GM12878 (cell line): ENCODE measurements at regions not wholly inside any gene's neighbourhood (a gene's known extent, or its start where the extent isn't known, plus 50 kb on each side); places are given as distances from the start of the nearest gene placed in this dataset.

Experiments
- ATAC-seq: fragments of 200-7000 bp; cut with Tn5 transposase; 3 replicates; pipeline ENCODE4 v1.9.1; 2020; ENCODE audit warnings: mild to moderate bottlenecking, moderate library complexity
- BruUV-seq: library from RNA; stranded (reverse); fragments of 400-500 nt; replicated peaks from 2 replicates; lab custom pipeline; 2021; lab: Mats Ljungman, UMichigan
- CTCF ChIA-PET: fragments of 300-600 bp; sonication (Branson Sonifier 250); formaldehyde crosslinking; extraction: SDS; loops from one replicate; lab custom pipeline; 2021; ENCODE audit warnings: inconsistent platforms; lab: Yijun Ruan, JAX
- POLR2A ChIA-PET: fragments of 350-600 bp; formaldehyde crosslinking; extraction: SDS; loops from one replicate; lab custom pipeline; 2021; ENCODE audit warnings: inconsistent platforms; lab: Charles Lee
- RAD21 ChIA-PET: fragments of 300-600 bp; sonication (Branson Sonifier 250); formaldehyde crosslinking; loops from one replicate; lab custom pipeline; 2023; ENCODE audit warnings: antibody characterized with exemption; ENCODE audit not compliant: unreplicated experiment; lab: Charles Lee
- SMC1A ChIA-PET: fragments of 300-600 bp; sonication (Branson Sonifier 250); formaldehyde crosslinking; loops from one replicate; lab custom pipeline; 2023; ENCODE audit not compliant: unreplicated experiment, uncharacterized antibody; lab: Charles Lee
- DNase-seq: peaks from one replicate; pipeline ENCODE4 v3.0.0-alpha.2; 2011; ENCODE audit warnings: low read depth, low spot score
- FAIRE-seq: peaks from 3 replicates; lab custom pipeline; 2011; peaks lifted over from hg19 to GRCh38; lab: Jason Lieb, UNC
- H2AFZ ChIP-seq: 2 replicates; pipeline ENCODE4 v1.6.0; 2011; ENCODE audit warnings: low read depth, low read length, control low read depth; ENCODE audit not compliant: control insufficient read depth
- H3K27ac ChIP-seq: 2 replicates; pipeline ENCODE4 v1.5.1; 2011; ENCODE audit warnings: control low read depth; ENCODE audit not compliant: control insufficient read depth, insufficient read depth
- H3K27me3 ChIP-seq, 2 experiments: replicated peaks in 1 of 2; 2 replicates each; pipeline versions ENCODE4 v1.6.0 to v1.6.1; 2011; ENCODE audit warnings: low read length in 1 of 2; ENCODE audit not compliant: control insufficient read depth in 2 of 2, insufficient read depth in 2 of 2
- H3K36me3 ChIP-seq, 2 experiments: 2 replicates each; pipeline ENCODE4 v1.5.1; 2011; ENCODE audit warnings: low read length in 1 of 2; ENCODE audit not compliant: control insufficient read depth in 2 of 2, insufficient read depth in 2 of 2
- H3K4me1 ChIP-seq: 2 replicates; pipeline ENCODE4 v1.6.1; 2011; ENCODE audit warnings: mild to moderate bottlenecking, low read length, moderate library complexity, mixed read lengths; ENCODE audit not compliant: control insufficient read depth, insufficient read depth
- H3K4me2 ChIP-seq: 2 replicates; pipeline ENCODE4 v1.6.0; 2011; ENCODE audit warnings: control low read depth; ENCODE audit not compliant: control insufficient read depth, insufficient read depth
- H3K4me3 ChIP-seq: fragments of 200-600 bp; sonication (generic); 2 replicates; pipeline ENCODE4 v1.5.1; 2016
- H3K79me2 ChIP-seq: 2 replicates; pipeline ENCODE4 v1.6.0; 2011; ENCODE audit warnings: low read length; ENCODE audit not compliant: control insufficient read depth, insufficient read depth
- H3K9ac ChIP-seq: 2 replicates; pipeline ENCODE4 v1.8.0; 2011; ENCODE audit warnings: low read length, control low read depth, mixed read lengths; ENCODE audit not compliant: control insufficient read depth, insufficient read depth
- H3K9me3 ChIP-seq: replicated peaks from 3 replicates; pipeline ENCODE4 v1.5.1; 2011; ENCODE audit warnings: mild to moderate bottlenecking, low read length; ENCODE audit not compliant: control insufficient read depth, insufficient read depth
- H4K20me1 ChIP-seq: 2 replicates; pipeline ENCODE4 v1.6.0; 2011; ENCODE audit not compliant: control insufficient read depth, insufficient read depth
- BRCA1 ChIP-seq: IDR thresholded peaks from 2 replicates; pipeline ENCODE4 v1.6.1; 2011; ENCODE audit warnings: low read depth, low read length, improper control_type of control experiment
- CHD4 ChIP-seq: fragments of 200-600 bp; sonication (generic); IDR thresholded peaks from 2 replicates; pipeline ENCODE4 v1.6.1; 2016; ENCODE audit warnings: mild to moderate bottlenecking
- IRF3 ChIP-seq: fragments of 450-650 bp; IDR thresholded peaks from 2 replicates; pipeline ENCODE4 v1.6.1; 2014; ENCODE audit warnings: mild to moderate bottlenecking
- MEF2B ChIP-seq: fragments of 450-650 bp; IDR thresholded peaks from 2 replicates; pipeline ENCODE4 v1.6.1; 2018; ENCODE audit warnings: mild to moderate bottlenecking, moderate library complexity; ENCODE audit not compliant: partially characterized antibody, poor library complexity, severe bottlenecking
- MYC ChIP-seq: IDR thresholded peaks from 2 replicates; pipeline ENCODE4 v1.6.1; 2011; ENCODE audit warnings: mild to moderate bottlenecking, low read length, moderate library complexity, inconsistent platforms; ENCODE audit not compliant: insufficient read depth, insufficient replicate concordance, insufficient read length, severe bottlenecking
- POLR2AphosphoS2 ChIP-seq: IDR thresholded peaks from 2 replicates; pipeline ENCODE4 v1.6.1; 2011; ENCODE audit warnings: low read depth, mild to moderate bottlenecking, low read length, improper control_type of control experiment, moderate library complexity
- WGBS: methylation state at CpG from one replicate; pipeline ENCODE4 v1.1.6; 2016; ENCODE audit warnings: low lambda C conversion rate; ENCODE audit not compliant: insufficient replicate concordance, insufficient coverage; ENCODE audit errors: missing lambda C conversion rate; 5-methylcytosine and 5-hydroxymethylcytosine counted together
- in situ Hi-C: fragments of 300-500 bp; cut with MboI; formaldehyde crosslinking; loops from 9 replicates; pipeline ENCODE4 v1.14.3; 2018; ENCODE audit warnings: mixed read lengths
- intact Hi-C: fragments of 100-400 bp; cut with micrococcal nuclease; formaldehyde crosslinking; loops from one replicate; pipeline ENCODE4 v1.14.2; 2022; ENCODE audit not compliant: unreplicated experiment
- TF ChIP-seq, protein P1 (sequence below): fragments of 450-650 bp; IDR thresholded peaks from 2 replicates; pipeline ENCODE4 v1.6.1; 2017; ENCODE audit warnings: antibody characterized with exemption, mild to moderate bottlenecking, moderate library complexity
- TF ChIP-seq, protein P2 (sequence below): fragments of 450-650 bp; IDR thresholded peaks from 2 replicates; pipeline ENCODE4 v1.6.1; 2017; ENCODE audit warnings: mild to moderate bottlenecking
- TF ChIP-seq, protein P3 (sequence below): fragments of 450-650 bp; IDR thresholded peaks from 2 replicates; pipeline ENCODE4 v1.6.1; 2016; ENCODE audit warnings: mild to moderate bottlenecking
- TF ChIP-seq, protein P4 (sequence below): IDR thresholded peaks from 2 replicates; pipeline ENCODE4 v1.6.1; 2011; ENCODE audit warnings: mild to moderate bottlenecking, low read depth, low read length, moderate library complexity; ENCODE audit not compliant: insufficient replicate concordance
- TF ChIP-seq, protein P5 (sequence below): fragments of 450-650 bp; formaldehyde crosslinking; IDR thresholded peaks from 2 replicates; pipeline ENCODE4 v1.4.0; 2020; ENCODE audit warnings: mild to moderate bottlenecking, moderate library complexity

GRCh38 chr7:51731075-51731474, 414.5 kb upstream of the COBL start:
- WGBS, result 7% methylated on average over 4 of the region's 4 CpGs
- no peaks in the 10 kb centered on the region for H3K79me2 ChIP-seq
- DNase-seq (no peak), FAIRE-seq (no peak), ATAC-seq (no peak)
- no peaks in the 10 kb centered on the region for H4K20me1 ChIP-seq
- ChIA-PET RAD21 (no interaction called here), SMC1A (no interaction called here), POLR2A (no interaction called here), CTCF (no interaction called here)
- H3K9ac ChIP-seq, result no peak overlapping the region
- no peaks in the 10 kb centered on the region for H3K9me3 ChIP-seq
- H3K27me3 ChIP-seq, result no peaks in the 10 kb centered on the region
- no TSS peak for BruUV-seq
- H3K4me3 ChIP-seq, result no peak overlapping the region
- no peak overlapping the region for H3K4me2 ChIP-seq
- intact Hi-C loops (no loop called here), in situ Hi-C loops (no loop called here)
- H2AFZ ChIP-seq, result no peak overlapping the region
- no peaks in the 10 kb centered on the region for H3K4me1 ChIP-seq
- H3K27ac ChIP-seq, result no peak overlapping the region
- H3K36me3 ChIP-seq, result no peaks in the 10 kb centered on the region
- TF ChIP-seq, protein P1, sequence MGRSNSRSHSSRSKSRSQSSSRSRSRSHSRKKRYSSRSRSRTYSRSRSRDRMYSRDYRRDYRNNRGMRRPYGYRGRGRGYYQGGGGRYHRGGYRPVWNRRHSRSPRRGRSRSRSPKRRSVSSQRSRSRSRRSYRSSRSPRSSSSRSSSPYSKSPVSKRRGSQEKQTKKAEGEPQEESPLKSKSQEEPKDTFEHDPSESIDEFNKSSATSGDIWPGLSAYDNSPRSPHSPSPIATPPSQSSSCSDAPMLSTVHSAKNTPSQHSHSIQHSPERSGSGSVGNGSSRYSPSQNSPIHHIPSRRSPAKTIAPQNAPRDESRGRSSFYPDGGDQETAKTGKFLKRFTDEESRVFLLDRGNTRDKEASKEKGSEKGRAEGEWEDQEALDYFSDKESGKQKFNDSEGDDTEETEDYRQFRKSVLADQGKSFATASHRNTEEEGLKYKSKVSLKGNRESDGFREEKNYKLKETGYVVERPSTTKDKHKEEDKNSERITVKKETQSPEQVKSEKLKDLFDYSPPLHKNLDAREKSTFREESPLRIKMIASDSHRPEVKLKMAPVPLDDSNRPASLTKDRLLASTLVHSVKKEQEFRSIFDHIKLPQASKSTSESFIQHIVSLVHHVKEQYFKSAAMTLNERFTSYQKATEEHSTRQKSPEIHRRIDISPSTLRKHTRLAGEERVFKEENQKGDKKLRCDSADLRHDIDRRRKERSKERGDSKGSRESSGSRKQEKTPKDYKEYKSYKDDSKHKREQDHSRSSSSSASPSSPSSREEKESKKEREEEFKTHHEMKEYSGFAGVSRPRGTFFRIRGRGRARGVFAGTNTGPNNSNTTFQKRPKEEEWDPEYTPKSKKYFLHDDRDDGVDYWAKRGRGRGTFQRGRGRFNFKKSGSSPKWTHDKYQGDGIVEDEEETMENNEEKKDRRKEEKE, result no peak
- TF ChIP-seq, protein P2, sequence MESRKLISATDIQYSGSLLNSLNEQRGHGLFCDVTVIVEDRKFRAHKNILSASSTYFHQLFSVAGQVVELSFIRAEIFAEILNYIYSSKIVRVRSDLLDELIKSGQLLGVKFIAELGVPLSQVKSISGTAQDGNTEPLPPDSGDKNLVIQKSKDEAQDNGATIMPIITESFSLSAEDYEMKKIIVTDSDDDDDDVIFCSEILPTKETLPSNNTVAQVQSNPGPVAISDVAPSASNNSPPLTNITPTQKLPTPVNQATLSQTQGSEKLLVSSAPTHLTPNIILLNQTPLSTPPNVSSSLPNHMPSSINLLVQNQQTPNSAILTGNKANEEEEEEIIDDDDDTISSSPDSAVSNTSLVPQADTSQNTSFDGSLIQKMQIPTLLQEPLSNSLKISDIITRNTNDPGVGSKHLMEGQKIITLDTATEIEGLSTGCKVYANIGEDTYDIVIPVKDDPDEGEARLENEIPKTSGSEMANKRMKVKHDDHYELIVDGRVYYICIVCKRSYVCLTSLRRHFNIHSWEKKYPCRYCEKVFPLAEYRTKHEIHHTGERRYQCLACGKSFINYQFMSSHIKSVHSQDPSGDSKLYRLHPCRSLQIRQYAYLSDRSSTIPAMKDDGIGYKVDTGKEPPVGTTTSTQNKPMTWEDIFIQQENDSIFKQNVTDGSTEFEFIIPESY, result no peak
- TF ChIP-seq, protein P3, sequence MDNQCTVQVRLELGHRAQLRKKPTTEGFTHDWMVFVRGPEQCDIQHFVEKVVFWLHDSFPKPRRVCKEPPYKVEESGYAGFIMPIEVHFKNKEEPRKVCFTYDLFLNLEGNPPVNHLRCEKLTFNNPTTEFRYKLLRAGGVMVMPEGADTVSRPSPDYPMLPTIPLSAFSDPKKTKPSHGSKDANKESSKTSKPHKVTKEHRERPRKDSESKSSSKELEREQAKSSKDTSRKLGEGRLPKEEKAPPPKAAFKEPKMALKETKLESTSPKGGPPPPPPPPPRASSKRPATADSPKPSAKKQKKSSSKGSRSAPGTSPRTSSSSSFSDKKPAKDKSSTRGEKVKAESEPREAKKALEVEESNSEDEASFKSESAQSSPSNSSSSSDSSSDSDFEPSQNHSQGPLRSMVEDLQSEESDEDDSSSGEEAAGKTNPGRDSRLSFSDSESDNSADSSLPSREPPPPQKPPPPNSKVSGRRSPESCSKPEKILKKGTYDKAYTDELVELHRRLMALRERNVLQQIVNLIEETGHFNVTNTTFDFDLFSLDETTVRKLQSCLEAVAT, result no peak
- TF ChIP-seq IRF3 (no peak), POLR2AphosphoS2 (no peak), MYC (no peak), CHD4 (no peak), MEF2B (no peak), BRCA1 (no peak)
- TF ChIP-seq, protein P4, sequence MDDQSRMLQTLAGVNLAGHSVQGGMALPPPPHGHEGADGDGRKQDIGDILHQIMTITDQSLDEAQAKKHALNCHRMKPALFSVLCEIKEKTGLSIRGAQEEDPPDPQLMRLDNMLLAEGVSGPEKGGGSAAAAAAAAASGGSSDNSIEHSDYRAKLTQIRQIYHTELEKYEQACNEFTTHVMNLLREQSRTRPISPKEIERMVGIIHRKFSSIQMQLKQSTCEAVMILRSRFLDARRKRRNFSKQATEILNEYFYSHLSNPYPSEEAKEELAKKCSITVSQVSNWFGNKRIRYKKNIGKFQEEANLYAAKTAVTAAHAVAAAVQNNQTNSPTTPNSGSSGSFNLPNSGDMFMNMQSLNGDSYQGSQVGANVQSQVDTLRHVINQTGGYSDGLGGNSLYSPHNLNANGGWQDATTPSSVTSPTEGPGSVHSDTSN, result no peak
- TF ChIP-seq, protein P5, sequence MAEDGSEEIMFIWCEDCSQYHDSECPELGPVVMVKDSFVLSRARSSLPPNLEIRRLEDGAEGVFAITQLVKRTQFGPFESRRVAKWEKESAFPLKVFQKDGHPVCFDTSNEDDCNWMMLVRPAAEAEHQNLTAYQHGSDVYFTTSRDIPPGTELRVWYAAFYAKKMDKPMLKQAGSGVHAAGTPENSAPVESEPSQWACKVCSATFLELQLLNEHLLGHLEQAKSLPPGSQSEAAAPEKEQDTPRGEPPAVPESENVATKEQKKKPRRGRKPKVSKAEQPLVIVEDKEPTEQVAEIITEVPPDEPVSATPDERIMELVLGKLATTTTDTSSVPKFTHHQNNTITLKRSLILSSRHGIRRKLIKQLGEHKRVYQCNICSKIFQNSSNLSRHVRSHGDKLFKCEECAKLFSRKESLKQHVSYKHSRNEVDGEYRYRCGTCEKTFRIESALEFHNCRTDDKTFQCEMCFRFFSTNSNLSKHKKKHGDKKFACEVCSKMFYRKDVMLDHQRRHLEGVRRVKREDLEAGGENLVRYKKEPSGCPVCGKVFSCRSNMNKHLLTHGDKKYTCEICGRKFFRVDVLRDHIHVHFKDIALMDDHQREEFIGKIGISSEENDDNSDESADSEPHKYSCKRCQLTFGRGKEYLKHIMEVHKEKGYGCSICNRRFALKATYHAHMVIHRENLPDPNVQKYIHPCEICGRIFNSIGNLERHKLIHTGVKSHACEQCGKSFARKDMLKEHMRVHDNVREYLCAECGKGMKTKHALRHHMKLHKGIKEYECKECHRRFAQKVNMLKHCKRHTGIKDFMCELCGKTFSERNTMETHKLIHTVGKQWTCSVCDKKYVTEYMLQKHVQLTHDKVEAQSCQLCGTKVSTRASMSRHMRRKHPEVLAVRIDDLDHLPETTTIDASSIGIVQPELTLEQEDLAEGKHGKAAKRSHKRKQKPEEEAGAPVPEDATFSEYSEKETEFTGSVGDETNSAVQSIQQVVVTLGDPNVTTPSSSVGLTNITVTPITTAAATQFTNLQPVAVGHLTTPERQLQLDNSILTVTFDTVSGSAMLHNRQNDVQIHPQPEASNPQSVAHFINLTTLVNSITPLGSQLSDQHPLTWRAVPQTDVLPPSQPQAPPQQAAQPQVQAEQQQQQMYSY (CRISPR knock-in tag), result no peak
